Heart left ventricle (tissue), 13 donors: ENCODE measurements at regions not wholly inside any gene's neighbourhood (a gene's known extent, or its start where the extent isn't known, plus 50 kb on each side); places are given as distances from the start of the nearest gene placed in this dataset.

Source experiments
- POLR2A ChIP-seq, 2 donors: fragments of 450-650 bp; IDR thresholded peaks; one replicate each; pipeline ENCODE4 v1.6.1; 2017; ENCODE audit warnings: antibody characterized with exemption in 2 of 2, mild to moderate bottlenecking in 2 of 2, moderate library complexity in 2 of 2
- TF ChIP-seq, protein P1 (sequence below), 12 donors: fragments of 200-600 bp; sonication (generic) in 4 of 12; IDR thresholded peaks; one replicate each; pipeline versions ENCODE4 v1.5.0 to v1.8.0; 2018 to 2022; ENCODE audit warnings: antibody characterized with exemption in 12 of 12, mild to moderate bottlenecking in 5 of 12
- donor health status: ischemic (EF 13 %, LVEDD 7.1; RV severe dilation, severe dysfunction).
- donor health status: DM: no; HTN: yes; CAD: no.
- donor health status: DM: no; HTN: no; CAD: no.
- donor health status: ischemic (EF 25% LVEDD 6.9; RV normal size, moderate dysfunction).
- donor health status: ischemic (EF 25% LVEDD 5.7; RV mildly dilated, moderate dysfunction).
- donor health status: ischemic (EF 35%, LVEDD 5.7; RV mildly dilated, moderate dysfunction).
- donor health status: nonischemic (EF 11% LVEDD 7.7; RV severe dilation, severe dysfunction).
- donor health status: DM: yes; HTN: yes; CAD: no.
- donor health status: PGD.
- donor health status: ischemic (EF 29% LVEDD 5.4; RV normal size, mild dysfunction).
- donor health status: nonischemic (EF 23%, LVEDD 6.1; RV moderate dilation, normal function).

DNA sequence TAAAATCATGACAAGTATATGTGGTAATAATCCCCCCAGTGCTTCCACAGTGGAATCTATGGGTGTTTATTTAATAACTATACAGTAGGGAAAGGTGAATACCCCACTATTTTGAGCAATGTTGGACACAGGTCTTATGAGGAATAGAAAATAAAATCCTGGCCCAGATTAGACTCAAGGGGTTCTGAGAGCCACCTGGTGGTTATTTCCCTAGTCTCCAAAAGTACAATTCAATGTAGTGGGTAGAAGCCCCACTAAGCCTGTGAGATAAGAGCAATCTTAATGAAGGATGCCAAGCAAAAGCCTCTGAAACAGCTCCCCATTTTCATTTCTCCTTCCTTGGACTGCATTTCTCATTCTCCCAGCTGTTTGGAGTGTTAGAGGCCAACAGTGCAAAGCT is 328.2 kb upstream of the NR3C2 start:
- TF ChIP-seq, protein P1, sequence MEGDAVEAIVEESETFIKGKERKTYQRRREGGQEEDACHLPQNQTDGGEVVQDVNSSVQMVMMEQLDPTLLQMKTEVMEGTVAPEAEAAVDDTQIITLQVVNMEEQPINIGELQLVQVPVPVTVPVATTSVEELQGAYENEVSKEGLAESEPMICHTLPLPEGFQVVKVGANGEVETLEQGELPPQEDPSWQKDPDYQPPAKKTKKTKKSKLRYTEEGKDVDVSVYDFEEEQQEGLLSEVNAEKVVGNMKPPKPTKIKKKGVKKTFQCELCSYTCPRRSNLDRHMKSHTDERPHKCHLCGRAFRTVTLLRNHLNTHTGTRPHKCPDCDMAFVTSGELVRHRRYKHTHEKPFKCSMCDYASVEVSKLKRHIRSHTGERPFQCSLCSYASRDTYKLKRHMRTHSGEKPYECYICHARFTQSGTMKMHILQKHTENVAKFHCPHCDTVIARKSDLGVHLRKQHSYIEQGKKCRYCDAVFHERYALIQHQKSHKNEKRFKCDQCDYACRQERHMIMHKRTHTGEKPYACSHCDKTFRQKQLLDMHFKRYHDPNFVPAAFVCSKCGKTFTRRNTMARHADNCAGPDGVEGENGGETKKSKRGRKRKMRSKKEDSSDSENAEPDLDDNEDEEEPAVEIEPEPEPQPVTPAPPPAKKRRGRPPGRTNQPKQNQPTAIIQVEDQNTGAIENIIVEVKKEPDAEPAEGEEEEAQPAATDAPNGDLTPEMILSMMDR (IDR thresholded peaks at IDR 0.05), result peak in 5 of 12 donors; percentile 16 to 37 (median 20)
- TF ChIP-seq POLR2A (IDR thresholded peaks at IDR 0.05), result no peak
